Activated CD4-positive, alpha-beta T cell treated with anti-CD3 and anti-CD28 coated beads, Interleukin-2, Interleukin-6, amounts not matched to agents 100 ng/mL and 50 ng/mL, durations not matched to agents 16 hours and 8 hours (primary cell): ENCODE measurements at regions not wholly inside any gene's neighbourhood (a gene's known extent, or its start where the extent isn't known, plus 50 kb on each side); places are given as distances from the start of the nearest gene placed in this dataset.
A peak's percentile ranks its signal among the peaks of the same experiment; 100 is the strongest.
"Not testable (repeated sequence)": the region's sequence is repeated elsewhere in the genome, so short reads cannot be mapped to it uniquely, and the experiment has no call there.

Experiments
- DNase-seq: peaks from one replicate; pipeline ENCODE4 v3.0.0-alpha.2; 2020

GRCh38 chrX:71822314-71822713, 59.2 kb downstream of the CXorf49B start:
- not testable (repeated sequence) for DNase-seq

- DNase-seq, result no peak
Observed at GRCh38 chrX:71823391-71824057, 60.4 kb downstream of the CXorf49B start.

GRCh38 chrX:71828086-71828485, 64.9 kb downstream of the CXorf49B start:
- DNase-seq, result no peak

- DNase-seq, result not testable (repeated sequence)
Observed at GRCh38 chrX:71838092-71838491, 72.6 kb upstream of the NHSL2 start.

- DNase-seq, result no peak
Observed at GRCh38 chrX:71846429-71846828, 64.2 kb upstream of the NHSL2 start.

DNA sequence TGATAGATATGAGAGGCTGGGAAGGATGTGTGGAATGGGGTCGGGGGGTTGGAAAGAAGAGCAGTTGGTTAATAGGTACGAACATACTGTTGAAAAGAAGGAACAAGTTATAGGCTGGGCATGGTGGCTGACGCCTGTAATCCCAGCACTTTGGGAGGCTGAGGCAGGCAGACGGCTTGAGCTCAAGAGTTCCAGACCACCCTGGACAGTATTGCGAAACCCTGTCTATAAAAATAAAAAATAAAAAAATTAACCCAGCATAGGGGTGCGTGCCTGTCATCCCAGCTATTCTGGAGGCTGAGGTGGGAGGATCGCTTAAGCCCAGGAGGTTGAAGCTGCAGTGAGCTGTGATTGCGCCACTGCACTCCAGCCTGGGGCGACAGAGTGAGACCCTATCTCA, 58.5 kb upstream of the NHSL2 start:
- DNase-seq, result no peak

DNA sequence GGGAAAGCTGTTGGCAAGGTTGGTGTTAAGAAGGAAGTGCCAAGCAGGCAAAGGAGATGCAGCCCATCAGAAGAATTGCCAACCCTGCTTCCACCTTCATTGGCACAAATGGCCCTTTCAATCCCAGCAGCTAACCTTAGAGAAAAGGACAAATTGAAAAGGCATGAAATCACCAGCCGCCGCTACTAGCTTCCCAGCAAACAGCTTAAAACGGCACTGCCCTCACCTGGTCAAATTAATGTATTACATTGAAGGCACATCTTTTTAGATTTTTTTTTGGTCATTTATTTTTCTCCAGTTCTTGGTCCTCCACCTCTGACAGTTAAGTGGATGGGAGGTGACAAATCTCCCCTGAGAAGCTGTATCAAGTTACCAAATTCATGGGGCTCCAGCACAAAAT, 51.0 kb upstream of the NHSL2 start:
- DNase-seq, result peak; percentile 53
